ENCODE measurements at regions not wholly inside any gene's neighbourhood (a gene's known extent, or its start where the extent isn't known, plus 50 kb on each side); places are given as distances from the start of the nearest gene placed in this dataset.

GRCh38 chr1:30109853-30110252 is 613.5 kb downstream of the MATN1 start:
- TF ChIP-seq TSHZ2 (CRISPR knock-in tag; IDR thresholded peaks at IDR 0.05), result peak; percentile 66; the same call in 1 of the 2 replicates
- TF ChIP-seq ISL1 (CRISPR knock-in tag; IDR thresholded peaks at IDR 0.05), result no peak
- TF ChIP-seq TCF4 (CRISPR knock-in tag; IDR thresholded peaks at IDR 0.05; ENCODE audit: borderline replicate concordance), result peak; percentile 71; the same call in 1 of the 2 replicates
- no peak for TF ChIP-seq PPARA (CRISPR knock-in tag; IDR thresholded peaks at IDR 0.05; ENCODE audit: borderline replicate concordance)
- ATAC-seq, result no peak; the same call in 2 of the 3 replicates

- ATAC-seq, result no peak
- no peak for TF ChIP-seq SNAI2 (CRISPR knock-in tag; IDR thresholded peaks at IDR 0.05)
- TF ChIP-seq ZNF565 (CRISPR knock-in tag; conservative IDR thresholded peaks at IDR 0.05; ENCODE audit: low read depth), result no peak
- no peak for TF ChIP-seq CSDC2 (CRISPR knock-in tag; IDR thresholded peaks at IDR 0.05)
- no peak for TF ChIP-seq ZNF8 (CRISPR knock-in tag; IDR thresholded peaks at IDR 0.05)
These were observed 615.2 kb downstream of the MATN1 start for GRCh38 chr1:30108186-30108585.

GRCh38 chr1:30106125-30106524 is 617.3 kb downstream of the MATN1 start:
- peak; percentile 56; the same call in 1 of the 3 replicates for ATAC-seq
- no peak for TF ChIP-seq ZNF70 (CRISPR knock-in tag; IDR thresholded peaks at IDR 0.05)
- no peak for TF ChIP-seq OSR1 (CRISPR knock-in tag; IDR thresholded peaks at IDR 0.05)
- TF ChIP-seq CSDC2 (CRISPR knock-in tag; IDR thresholded peaks at IDR 0.05), result no peak
- no peak for TF ChIP-seq ZNF8 (CRISPR knock-in tag; IDR thresholded peaks at IDR 0.05)
- TF ChIP-seq PPARA (CRISPR knock-in tag; IDR thresholded peaks at IDR 0.05; ENCODE audit: borderline replicate concordance), result no peak
- no peak for TF ChIP-seq CREB5 (CRISPR knock-in tag; IDR thresholded peaks at IDR 0.05; ENCODE audit: low read depth)
- no peak for TF ChIP-seq RARB (CRISPR knock-in tag; IDR thresholded peaks at IDR 0.05)
- no peak for TF ChIP-seq ARNTL (CRISPR knock-in tag; IDR thresholded peaks at IDR 0.05; ENCODE audit: borderline replicate concordance, low read depth)
- no peak for TF ChIP-seq ZC3H10 (CRISPR knock-in tag; IDR thresholded peaks at IDR 0.05)
- no peak for TF ChIP-seq TSHZ2 (CRISPR knock-in tag; IDR thresholded peaks at IDR 0.05)
- TF ChIP-seq CSRNP3 (CRISPR knock-in tag; IDR thresholded peaks at IDR 0.05), result no peak
- TF ChIP-seq ZFP3 (CRISPR knock-in tag; IDR thresholded peaks at IDR 0.05), result no peak
- TF ChIP-seq BACH2 (CRISPR knock-in tag; IDR thresholded peaks at IDR 0.05; ENCODE audit: borderline replicate concordance), result no peak
- TF ChIP-seq TOX (CRISPR knock-in tag; IDR thresholded peaks at IDR 0.05; ENCODE audit: borderline replicate concordance), result no peak
- TF ChIP-seq POU6F1 (CRISPR knock-in tag; IDR thresholded peaks at IDR 0.05; ENCODE audit: borderline replicate concordance, low read depth), result no peak
